ENCODE measurements at regions not wholly inside any gene's neighbourhood (a gene's known extent, or its start where the extent isn't known, plus 50 kb on each side); places are given as distances from the start of the nearest gene placed in this dataset.

DNA sequence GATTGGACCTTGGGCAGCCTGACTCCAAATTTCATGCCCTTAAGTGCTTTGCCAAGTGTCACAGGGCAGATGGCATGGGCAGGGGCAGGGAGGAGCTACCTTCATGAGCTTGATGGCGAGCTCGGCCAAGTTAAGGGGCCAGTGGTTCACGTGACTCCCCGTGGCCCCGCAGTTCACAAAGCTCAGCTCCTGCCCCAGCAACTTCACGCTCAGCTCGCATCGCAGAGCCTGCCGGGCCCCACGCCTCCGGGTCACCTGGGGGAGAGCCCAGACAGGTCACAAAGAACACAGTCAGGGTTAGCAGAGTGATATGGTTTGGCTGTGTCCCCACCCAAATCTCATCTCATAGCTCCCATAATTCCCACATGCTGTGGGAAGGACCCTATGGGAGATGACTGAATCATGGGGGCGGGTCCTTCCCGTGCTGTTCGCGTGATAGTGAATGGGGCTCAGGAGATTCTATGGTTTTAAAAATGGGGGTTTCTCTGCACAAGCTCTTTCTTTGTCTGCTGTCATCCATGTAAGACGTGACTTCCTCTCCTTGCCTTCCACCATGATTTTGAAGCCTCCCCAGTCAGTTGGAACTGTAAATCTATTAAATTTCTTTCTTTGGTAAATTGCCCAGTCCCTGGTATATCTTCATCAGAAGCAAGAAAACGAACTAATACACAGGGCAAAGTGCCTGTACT lies 108.1 kb downstream of the LITAF start:
- peaks cover 6% of the 10 kb centered on the region for H3K9me3 Mint-ChIP-seq (ENCODE audit: unreplicated experiment)
- no peaks in the 10 kb centered on the region for H3K4me1 Mint-ChIP-seq (ENCODE audit: low read depth, unreplicated experiment)
- no peak overlapping the region for H3K4me3 Mint-ChIP-seq (ENCODE audit: unreplicated experiment)
- H3K27ac Mint-ChIP-seq (ENCODE audit: unreplicated experiment) = no peak overlapping the region
- peaks cover 5% of the 10 kb centered on the region for H3K27me3 Mint-ChIP-seq (ENCODE audit: unreplicated experiment)
- no peak for DNase-seq
- peaks cover 29% of the 10 kb centered on the region for H3K36me3 Mint-ChIP-seq (ENCODE audit: unreplicated experiment)
- TF ChIP-seq CTCF (IDR thresholded peaks at IDR 0.05; ENCODE audit: partially characterized antibody, unreplicated experiment) = no peak

- Mint-ChIP-seq H3K27ac (ENCODE audit: unreplicated experiment) (no peak overlapping the region), H3K9me3 (ENCODE audit: unreplicated experiment) (peaks cover 10% of the 10 kb centered on the region), H3K4me1 (ENCODE audit: low read depth, unreplicated experiment) (no peaks in the 10 kb centered on the region), H3K27me3 (ENCODE audit: unreplicated experiment) (peaks cover 5% of the 10 kb centered on the region), H3K36me3 (ENCODE audit: unreplicated experiment) (peaks cover 37% of the 10 kb centered on the region), H3K4me3 (ENCODE audit: unreplicated experiment) (no peak overlapping the region)
- no peak for TF ChIP-seq CTCF (IDR thresholded peaks at IDR 0.05; ENCODE audit: partially characterized antibody, unreplicated experiment)
- DNase-seq = no peak
Observed at GRCh38 chr16:11479916-11480315, 106.8 kb downstream of the LITAF start.

- Mint-ChIP-seq H3K27me3 (ENCODE audit: unreplicated experiment) (peaks cover 5% of the 10 kb centered on the region), H3K4me3 (ENCODE audit: unreplicated experiment) (no peak overlapping the region), H3K9me3 (ENCODE audit: unreplicated experiment) (peaks cover 12% of the 10 kb centered on the region), H3K4me1 (ENCODE audit: low read depth, unreplicated experiment) (no peaks in the 10 kb centered on the region), H3K27ac (ENCODE audit: unreplicated experiment) (no peak overlapping the region), H3K36me3 (ENCODE audit: unreplicated experiment) (peaks cover 45% of the 10 kb centered on the region)
- no peak for TF ChIP-seq CTCF (IDR thresholded peaks at IDR 0.05; ENCODE audit: partially characterized antibody, unreplicated experiment)
- no peak for DNase-seq
Observed at GRCh38 chr16:11480634-11481033, 106.1 kb downstream of the LITAF start.

DNA sequence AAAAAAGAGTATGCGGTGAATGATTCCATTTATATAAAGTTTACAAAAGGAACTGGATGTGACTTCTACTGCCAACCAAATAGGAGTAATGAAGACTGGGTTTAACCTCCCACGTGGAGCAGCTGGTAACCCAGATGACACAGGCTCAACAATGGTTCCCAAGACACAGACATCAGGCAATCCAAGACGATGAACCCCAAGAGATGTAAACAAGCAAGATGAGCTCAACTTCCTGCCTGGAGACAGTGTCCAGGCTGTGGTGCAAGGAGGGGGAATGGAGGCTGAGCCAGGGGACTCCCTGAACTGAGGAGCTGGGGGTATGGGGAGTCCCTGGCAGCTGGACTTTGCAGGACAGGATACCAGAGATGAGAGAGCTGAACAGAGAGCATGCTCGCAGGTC lies 104.7 kb downstream of the LITAF start:
- no peak overlapping the region for H3K27ac Mint-ChIP-seq (ENCODE audit: unreplicated experiment)
- TF ChIP-seq CTCF (IDR thresholded peaks at IDR 0.05; ENCODE audit: partially characterized antibody, unreplicated experiment) = no peak
- peaks cover 14% of the 10 kb centered on the region for H3K9me3 Mint-ChIP-seq (ENCODE audit: unreplicated experiment)
- H3K27me3 Mint-ChIP-seq (ENCODE audit: unreplicated experiment) = peaks cover 3% of the 10 kb centered on the region
- peaks cover 51% of the 10 kb centered on the region for H3K36me3 Mint-ChIP-seq (ENCODE audit: unreplicated experiment)
- no peaks in the 10 kb centered on the region for H3K4me1 Mint-ChIP-seq (ENCODE audit: low read depth, unreplicated experiment)
- no peak overlapping the region for H3K4me3 Mint-ChIP-seq (ENCODE audit: unreplicated experiment)
- DNase-seq = no peak

DNA sequence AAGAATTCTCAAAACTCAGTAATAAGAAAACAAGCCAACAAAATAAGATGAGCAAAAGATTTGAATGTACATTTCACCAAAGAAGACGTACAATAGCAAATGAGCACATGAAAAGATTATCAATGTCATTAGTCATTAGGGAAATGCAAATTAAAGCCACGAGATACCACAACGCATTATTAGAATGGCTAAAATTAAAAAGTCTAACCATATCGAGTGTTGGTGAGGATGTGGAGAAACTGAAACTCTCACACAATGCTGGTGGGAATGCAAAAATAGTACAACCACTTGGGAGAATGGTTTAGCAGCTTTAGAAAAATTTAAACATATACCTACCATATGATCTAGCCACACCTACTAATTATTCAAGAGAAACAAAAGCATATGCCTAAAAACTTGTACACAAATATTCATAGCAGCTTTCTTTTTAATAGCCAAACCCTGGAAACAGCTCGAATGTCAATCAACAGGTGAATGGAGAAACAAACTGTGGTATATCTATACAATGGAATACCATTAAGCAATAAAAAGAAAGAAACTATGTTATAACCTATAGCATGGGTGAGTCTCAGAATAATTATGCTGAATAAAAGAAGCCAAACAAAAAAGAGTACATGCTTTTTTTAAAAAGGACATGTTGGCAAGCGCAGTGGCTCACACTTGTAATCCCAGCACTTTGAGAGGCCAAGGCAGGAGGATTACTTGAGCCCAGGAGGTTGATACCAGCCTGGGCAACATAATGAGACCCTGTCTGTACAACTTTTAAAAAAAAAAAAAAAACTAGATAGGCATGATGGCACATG lies 103.6 kb downstream of the LITAF start:
- no peak overlapping the region for H3K27ac Mint-ChIP-seq (ENCODE audit: unreplicated experiment)
- no peak for DNase-seq
- TF ChIP-seq CTCF (IDR thresholded peaks at IDR 0.05; ENCODE audit: partially characterized antibody, unreplicated experiment) = no peak
- H3K9me3 Mint-ChIP-seq (ENCODE audit: unreplicated experiment) = peaks cover 14% of the 10 kb centered on the region
- peaks cover 3% of the 10 kb centered on the region for H3K27me3 Mint-ChIP-seq (ENCODE audit: unreplicated experiment)
- no peaks in the 10 kb centered on the region for H3K4me1 Mint-ChIP-seq (ENCODE audit: low read depth, unreplicated experiment)
- peaks cover 51% of the 10 kb centered on the region for H3K36me3 Mint-ChIP-seq (ENCODE audit: unreplicated experiment)
- no peak overlapping the region for H3K4me3 Mint-ChIP-seq (ENCODE audit: unreplicated experiment)
